Hepatocyte (in vitro differentiated cells): ENCODE measurements at regions not wholly inside any gene's neighbourhood (a gene's known extent, or its start where the extent isn't known, plus 50 kb on each side); places are given as distances from the start of the nearest gene placed in this dataset.
"Not testable (repeated sequence)": the region's sequence is repeated elsewhere in the genome, so short reads cannot be mapped to it uniquely, and the experiment has no call there.

ENCODE experiments used
- DNase-seq: peaks from one replicate; pipeline ENCODE4 v3.0.0-alpha.2; 2016; ENCODE audit warnings: low spot score
- H2AFZ ChIP-seq: fragments of 200-600 bp; sonication (generic); 2 replicates; pipeline ENCODE4 v1.6.0; 2016; ENCODE audit warnings: antibody characterized with exemption, mild to moderate bottlenecking
- H3K27ac ChIP-seq: fragments of 200-600 bp; sonication (generic); 2 replicates; pipeline ENCODE4 v1.5.1; 2016; ENCODE audit warnings: mild to moderate bottlenecking
- H3K27me3 ChIP-seq: fragments of 200-600 bp; sonication (generic); 2 replicates; pipeline ENCODE4 v1.6.1; 2016
- H3K36me3 ChIP-seq: fragments of 200-600 bp; sonication (generic); replicated peaks from 2 replicates; pipeline ENCODE4 v1.5.1; 2016; ENCODE audit warnings: low read depth; ENCODE audit not compliant: insufficient read depth
- H3K4me1 ChIP-seq: fragments of 200-600 bp; sonication (generic); 2 replicates; pipeline ENCODE4 v1.5.1; 2016; ENCODE audit warnings: mild to moderate bottlenecking, moderate library complexity; ENCODE audit not compliant: insufficient read depth
- H3K4me2 ChIP-seq: fragments of 200-600 bp; sonication (generic); 2 replicates; pipeline ENCODE4 v1.6.0; 2016
- H3K4me3 ChIP-seq: fragments of 200-600 bp; sonication (generic); 2 replicates; pipeline ENCODE4 v1.5.1; 2016; ENCODE audit warnings: mild to moderate bottlenecking
- H3K79me2 ChIP-seq: fragments of 200-600 bp; sonication (generic); 2 replicates; pipeline ENCODE4 v1.6.0; 2017; ENCODE audit warnings: mild to moderate bottlenecking
- H3K9me2 ChIP-seq: fragments of 200-600 bp; sonication (generic); replicated peaks from 2 replicates; pipeline ENCODE4 v1.6.0; 2017; ENCODE audit warnings: mild to moderate bottlenecking; ENCODE audit not compliant: insufficient read depth
- H3K9me3 ChIP-seq: fragments of 200-600 bp; sonication (generic); 2 replicates; pipeline ENCODE4 v1.5.1; 2016; ENCODE audit warnings: low read depth, mild to moderate bottlenecking
- H4K20me1 ChIP-seq: fragments of 200-600 bp; sonication (generic); 2 replicates; pipeline ENCODE4 v1.6.0; 2016; ENCODE audit warnings: mild to moderate bottlenecking; ENCODE audit not compliant: insufficient read depth, poor library complexity, severe bottlenecking
- WGBS: methylation state at CpG from one replicate; pipeline ENCODE4 v1.1.6; 2016; ENCODE audit warnings: low lambda C conversion rate; ENCODE audit errors: missing lambda C conversion rate; 5-methylcytosine and 5-hydroxymethylcytosine counted together

DNA sequence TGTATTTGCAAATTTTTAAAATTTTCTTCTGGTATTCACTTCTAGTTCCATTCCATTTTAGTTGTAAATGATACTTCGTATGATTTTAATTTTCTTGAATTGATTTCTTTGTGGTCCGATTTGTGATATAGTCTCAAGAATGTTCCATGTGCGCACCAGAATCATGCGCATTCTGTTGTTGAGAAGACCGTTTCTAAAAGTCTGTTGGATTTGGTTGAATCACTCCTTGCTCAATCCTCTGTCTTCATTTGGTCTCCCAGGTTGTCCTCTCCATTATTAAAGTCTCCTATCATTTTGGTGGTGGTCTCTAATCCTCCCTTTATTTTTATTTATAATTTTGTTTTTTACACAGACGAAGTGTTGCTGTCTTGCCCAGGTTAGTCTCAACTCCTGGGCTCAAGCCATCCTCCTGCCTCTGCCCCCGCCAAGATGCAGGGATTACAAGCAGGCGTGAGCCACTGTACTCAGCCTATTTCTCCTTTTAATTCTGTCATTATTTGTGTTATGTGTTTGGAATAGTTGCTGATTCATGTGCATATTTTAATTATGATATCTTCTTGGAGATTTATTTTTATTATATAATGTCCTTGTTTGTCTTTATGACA lies 1490.8 kb downstream of the FOXD4L5 start:
- H3K4me3 ChIP-seq, H3K27me3 ChIP-seq, H3K9me2 ChIP-seq, H3K79me2 ChIP-seq, H3K4me2 ChIP-seq, H3K27ac ChIP-seq, H3K36me3 ChIP-seq, H2AFZ ChIP-seq, H4K20me1 ChIP-seq, DNase-seq, H3K9me3 ChIP-seq, H3K4me1 ChIP-seq: not testable (repeated sequence)
- 61% methylated on average over 8 of the region's 8 CpGs for WGBS

GRCh38 chr9:63787454-63787853 lies 1497.6 kb downstream of the FOXD4L5 start:
- not testable (repeated sequence) for H3K36me3 ChIP-seq, H3K27me3 ChIP-seq, H2AFZ ChIP-seq, H3K27ac ChIP-seq, H3K4me1 ChIP-seq, H3K9me3 ChIP-seq, H3K4me3 ChIP-seq, H3K4me2 ChIP-seq, H4K20me1 ChIP-seq, DNase-seq, H3K79me2 ChIP-seq, H3K9me2 ChIP-seq
- 23% methylated on average over 3 of the region's 3 CpGs for WGBS

DNA sequence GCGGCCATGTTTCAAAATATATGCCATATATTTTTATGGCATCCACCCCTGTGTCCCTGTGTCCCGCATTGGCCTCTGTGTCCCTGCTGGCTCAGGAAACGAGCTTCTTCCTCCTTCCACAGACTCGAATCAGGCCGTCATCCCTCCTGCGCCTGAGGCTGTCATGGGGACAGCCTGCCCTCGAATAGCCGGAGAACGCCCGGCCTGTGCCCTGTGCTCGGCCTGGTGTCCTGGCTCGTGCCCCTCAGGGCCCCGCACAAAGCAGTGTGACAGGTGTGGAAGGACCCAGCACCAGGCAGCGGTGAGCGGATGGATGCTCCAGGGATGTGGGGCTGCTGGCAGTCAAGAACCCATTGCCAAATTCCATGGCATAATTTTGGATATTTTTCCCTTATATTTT lies 1500.0 kb downstream of the FOXD4L5 start:
- H3K27me3 ChIP-seq, H3K27ac ChIP-seq, H3K9me3 ChIP-seq, H3K36me3 ChIP-seq, H3K4me2 ChIP-seq, H3K79me2 ChIP-seq, H3K4me1 ChIP-seq, H3K9me2 ChIP-seq, H3K4me3 ChIP-seq, DNase-seq, H4K20me1 ChIP-seq, H2AFZ ChIP-seq: not testable (repeated sequence)
- 81% methylated on average over 15 of the region's 15 CpGs for WGBS

GRCh38 chr9:63784421-63784820 lies 1500.6 kb downstream of the FOXD4L5 start:
- not testable (repeated sequence) for H3K4me1 ChIP-seq, H3K4me3 ChIP-seq, H3K9me2 ChIP-seq, H3K79me2 ChIP-seq, H3K27ac ChIP-seq, H3K36me3 ChIP-seq, DNase-seq, H2AFZ ChIP-seq, H4K20me1 ChIP-seq, H3K4me2 ChIP-seq, H3K27me3 ChIP-seq, H3K9me3 ChIP-seq
- WGBS: 87% methylated on average over 21 of the region's 21 CpGs

GRCh38 chr9:63781817-63782439 lies 1503.1 kb downstream of the FOXD4L5 start:
- not testable (repeated sequence) for H3K27me3 ChIP-seq, H3K79me2 ChIP-seq, H3K4me3 ChIP-seq, H3K4me2 ChIP-seq, H3K9me2 ChIP-seq, DNase-seq, H4K20me1 ChIP-seq, H3K9me3 ChIP-seq, H3K36me3 ChIP-seq, H3K4me1 ChIP-seq, H2AFZ ChIP-seq, H3K27ac ChIP-seq
- WGBS: 85% methylated on average over 20 of the region's 33 CpGs

GRCh38 chr9:63781390-63781789 lies 1503.6 kb downstream of the FOXD4L5 start:
- not testable (repeated sequence) for H3K36me3 ChIP-seq, H3K9me2 ChIP-seq, H2AFZ ChIP-seq, H4K20me1 ChIP-seq, H3K27me3 ChIP-seq, H3K9me3 ChIP-seq, H3K4me2 ChIP-seq, H3K79me2 ChIP-seq, H3K4me1 ChIP-seq, H3K4me3 ChIP-seq, H3K27ac ChIP-seq
- peak; percentile 10 for DNase-seq
- WGBS: 92% methylated on average over 22 of the region's 35 CpGs

- not testable (repeated sequence) for H3K9me3 ChIP-seq, H2AFZ ChIP-seq, H4K20me1 ChIP-seq, H3K36me3 ChIP-seq, DNase-seq, H3K9me2 ChIP-seq, H3K4me3 ChIP-seq, H3K27me3 ChIP-seq, H3K4me2 ChIP-seq, H3K79me2 ChIP-seq, H3K27ac ChIP-seq, H3K4me1 ChIP-seq
- WGBS: 39% methylated on average over 6 of the region's 7 CpGs
These were observed 1508.8 kb downstream of the FOXD4L5 start for GRCh38 chr9:63776220-63776619.

DNA sequence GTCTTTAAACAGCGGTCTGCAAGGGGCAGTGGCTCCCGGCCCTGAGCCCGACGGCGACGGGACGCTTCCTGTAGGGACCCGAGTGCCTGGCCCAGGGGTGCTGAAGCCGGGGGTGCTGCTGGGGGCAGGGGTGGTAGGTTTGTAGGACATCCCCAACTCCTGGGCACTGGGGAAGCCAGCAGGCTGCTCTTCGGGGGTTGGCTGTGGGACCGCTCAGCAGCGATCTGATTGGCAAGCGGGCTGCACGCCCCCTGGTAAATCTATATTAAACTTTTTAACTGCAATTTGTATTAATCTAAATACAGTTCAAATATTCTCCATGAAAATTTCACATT lies 1510.0 kb downstream of the FOXD4L5 start:
- not testable (repeated sequence) for H3K9me2 ChIP-seq, H3K4me3 ChIP-seq, DNase-seq, H2AFZ ChIP-seq, H3K27ac ChIP-seq, H3K36me3 ChIP-seq, H3K4me1 ChIP-seq, H3K4me2 ChIP-seq, H3K27me3 ChIP-seq, H4K20me1 ChIP-seq, H3K9me3 ChIP-seq, H3K79me2 ChIP-seq
- 90% methylated on average over 9 of the region's 14 CpGs for WGBS

GRCh38 chr9:63774369-63775091 lies 1510.5 kb downstream of the FOXD4L5 start:
- 90% methylated on average over 7 of the region's 15 CpGs for WGBS
- H3K27ac ChIP-seq, H3K4me2 ChIP-seq, H3K36me3 ChIP-seq, H3K4me3 ChIP-seq, DNase-seq, H3K79me2 ChIP-seq, H3K27me3 ChIP-seq, H3K9me2 ChIP-seq, H3K9me3 ChIP-seq, H2AFZ ChIP-seq, H3K4me1 ChIP-seq, H4K20me1 ChIP-seq: not testable (repeated sequence)
